ENCODE measurements at regions not wholly inside any gene's neighbourhood (a gene's known extent, or its start where the extent isn't known, plus 50 kb on each side); places are given as distances from the start of the nearest gene placed in this dataset.
"Not testable (repeated sequence)": the region's sequence is repeated elsewhere in the genome, so short reads cannot be mapped to it uniquely, and the experiment has no call there.

DNA sequence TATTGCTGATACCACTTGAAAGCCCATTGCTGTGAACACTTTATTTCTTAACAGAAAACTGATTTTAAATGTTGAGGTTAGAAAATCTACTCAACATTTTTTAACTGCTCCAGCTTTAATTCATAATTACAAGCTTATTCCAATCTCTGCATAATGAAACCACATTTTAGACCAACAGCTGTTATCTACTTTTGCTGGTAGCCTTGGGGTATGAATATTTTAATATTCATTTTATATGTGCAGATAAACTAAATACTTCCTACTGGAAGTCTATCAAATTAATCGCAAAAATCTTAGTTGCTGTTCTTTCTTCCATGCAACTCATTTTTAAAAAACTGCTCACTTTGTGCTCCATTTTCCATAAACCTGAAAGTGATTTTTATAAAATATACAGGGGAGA, 189.3 kb upstream of the SLC35B3 start:
- DNase-seq: no peak

- DNase-seq: no peak
These were observed 188.1 kb upstream of the SLC35B3 start for GRCh38 chr6:8623441-8623840.

DNA sequence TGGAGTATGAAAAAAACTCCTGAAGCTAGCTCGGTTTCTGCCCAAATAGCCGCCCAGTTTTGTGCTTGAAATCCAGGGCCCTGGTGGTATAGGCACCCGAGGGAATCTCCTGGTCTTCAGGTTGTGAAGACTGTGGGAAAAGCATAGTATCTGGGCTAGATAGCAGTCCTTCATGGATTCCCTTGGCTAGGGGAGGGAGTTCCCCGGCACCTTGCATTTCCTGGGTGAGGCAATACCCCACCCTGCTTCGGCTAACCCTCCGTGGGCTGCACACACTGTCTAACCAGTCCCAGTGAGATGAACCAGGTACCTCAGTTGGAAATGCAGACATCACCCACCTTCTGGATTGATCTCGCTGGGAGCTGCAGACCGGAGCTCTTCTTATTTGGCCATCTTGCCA, 184.5 kb upstream of the SLC35B3 start:
- no peak for DNase-seq

- not testable (repeated sequence) for DNase-seq
These were observed 184.1 kb upstream of the SLC35B3 start for GRCh38 chr6:8619408-8619807.

DNA sequence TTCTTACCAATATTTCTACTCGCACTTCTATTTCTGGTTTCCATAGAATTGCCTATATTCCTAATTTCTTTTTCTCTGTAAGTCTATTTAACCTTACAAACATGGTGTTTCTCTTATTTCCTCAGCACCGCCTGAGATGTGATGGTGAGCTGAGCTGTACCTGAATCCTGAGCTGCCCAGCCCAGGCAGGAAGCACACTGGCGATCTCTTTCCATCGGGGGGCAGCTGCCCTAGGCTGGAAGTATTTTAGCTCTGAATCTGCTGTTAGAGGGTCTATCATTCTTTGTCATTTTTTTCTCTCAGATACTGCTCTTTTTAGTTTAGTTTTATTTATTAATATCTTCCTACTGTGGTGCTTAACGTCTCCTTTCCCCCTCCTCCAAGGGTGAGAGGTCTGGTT, 173.4 kb upstream of the SLC35B3 start:
- DNase-seq: no peak

DNA sequence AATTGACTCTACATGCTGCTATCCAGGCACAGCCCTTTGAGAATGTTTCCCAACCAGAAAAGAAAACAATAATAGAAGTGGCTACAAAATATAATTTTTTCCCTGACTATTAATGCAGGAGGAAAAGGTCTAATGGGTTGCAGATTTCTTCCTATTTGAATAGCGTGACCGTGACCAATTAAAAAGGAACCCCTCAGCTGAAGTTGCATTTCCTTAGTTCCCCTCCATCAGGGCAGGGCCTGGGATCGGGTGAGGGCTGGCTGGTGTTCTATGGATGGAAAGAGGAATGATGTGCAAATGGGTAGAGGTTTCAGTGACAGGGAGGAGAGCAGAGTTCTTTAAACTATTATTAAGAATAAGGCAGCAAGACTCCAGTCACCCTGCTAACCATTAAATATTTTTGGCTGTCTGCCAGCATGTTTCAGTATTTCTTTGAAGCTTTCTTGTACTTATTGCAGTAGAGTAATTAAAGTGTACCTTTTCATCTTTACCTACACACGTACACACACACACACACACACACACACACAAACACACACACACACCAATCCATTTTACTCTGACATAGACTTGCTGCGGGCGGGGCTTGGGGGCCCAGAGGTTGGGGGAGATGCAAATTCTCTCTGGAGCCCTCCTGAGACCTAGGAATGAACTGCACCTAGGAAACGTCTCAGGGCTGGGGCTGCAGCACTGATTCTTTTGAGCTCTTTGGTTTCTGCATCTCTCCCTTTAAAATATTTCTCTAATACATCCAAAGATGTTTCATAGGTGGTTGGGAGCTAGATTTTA, 154.8 kb upstream of the SLC35B3 start:
- no peak for DNase-seq

DNA sequence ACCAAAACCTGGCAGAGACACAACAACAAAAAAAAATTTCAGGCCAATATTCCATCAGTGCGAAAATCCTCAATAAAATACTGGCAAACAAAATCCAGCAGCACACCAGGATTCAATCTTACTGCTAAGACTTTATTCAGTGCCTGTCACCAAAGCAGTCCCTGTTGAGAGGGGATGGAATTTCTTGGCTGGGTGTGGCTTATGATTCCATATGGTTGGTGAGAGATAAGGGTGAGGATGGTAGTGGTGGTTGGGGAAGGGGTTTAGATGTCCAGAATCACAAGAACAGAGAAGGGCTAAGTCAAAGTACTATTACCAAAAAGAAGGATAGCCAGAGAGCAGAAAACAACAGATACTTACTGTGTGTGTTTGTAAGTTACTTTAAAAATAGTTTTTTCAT, 152.8 kb upstream of the SLC35B3 start:
- DNase-seq: no peak

DNA sequence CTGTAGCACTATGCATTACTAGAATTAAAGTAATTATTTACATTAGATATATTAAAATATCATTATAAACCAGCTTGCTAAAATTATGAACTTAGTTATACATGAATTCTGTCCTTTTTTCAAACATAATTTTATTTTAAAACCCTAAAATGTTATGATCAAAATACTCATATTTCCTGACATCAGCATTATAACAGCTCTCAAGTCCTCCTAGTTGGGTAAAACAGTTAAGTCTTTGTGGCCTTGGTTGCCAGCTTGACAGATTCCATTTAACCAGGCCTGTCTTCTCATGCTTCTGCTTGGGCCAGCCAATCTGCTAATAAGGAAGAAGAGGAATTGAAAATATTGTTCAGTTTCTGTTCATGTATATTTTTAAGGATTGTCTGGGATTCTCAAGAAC, 147.9 kb upstream of the SLC35B3 start:
- no peak for DNase-seq

DNA sequence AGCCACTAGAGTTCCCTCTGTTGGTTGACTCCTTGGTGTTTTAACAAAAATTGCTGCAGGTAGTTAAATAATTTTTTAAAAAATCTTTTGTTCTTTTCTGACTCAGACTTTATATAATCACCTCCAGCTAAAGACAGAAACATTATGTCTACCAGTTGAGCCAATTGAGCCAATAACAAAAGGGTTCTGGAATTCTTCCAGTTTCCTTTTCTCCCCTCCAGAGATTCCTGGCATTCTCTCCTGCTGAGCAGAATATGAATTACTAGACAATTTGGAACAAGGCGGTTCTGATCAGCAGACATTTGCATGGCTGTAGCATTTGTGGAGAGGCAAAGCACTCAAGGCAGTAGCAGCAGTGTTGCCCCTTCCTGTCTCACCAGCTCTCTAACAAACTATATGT, 144.0 kb upstream of the SLC35B3 start:
- DNase-seq: no peak

DNA sequence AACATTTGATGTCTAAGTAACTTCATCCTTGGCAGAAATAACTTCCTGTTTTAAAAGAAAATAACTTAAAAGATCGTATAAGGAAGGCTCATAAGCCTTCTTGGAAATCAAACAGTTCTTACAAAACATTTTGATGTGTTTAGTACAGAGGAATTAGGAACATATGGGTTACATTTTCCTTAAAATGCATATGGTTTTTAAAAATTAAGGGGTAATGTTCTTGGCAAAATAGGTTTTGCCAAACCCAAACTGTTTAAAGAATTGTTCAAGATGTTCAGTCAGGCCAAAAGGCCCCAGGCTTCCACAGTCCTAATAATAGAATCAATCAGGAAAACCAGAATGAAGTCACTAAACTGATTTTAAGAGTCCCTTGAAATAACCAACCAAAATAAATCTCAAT, 142.7 kb upstream of the SLC35B3 start:
- DNase-seq: no peak

- no peak for DNase-seq
These were observed 139.6 kb upstream of the SLC35B3 start for GRCh38 chr6:8574749-8575468.

GRCh38 chr6:8574311-8574710, 139.0 kb upstream of the SLC35B3 start:
- DNase-seq: no peak

DNA sequence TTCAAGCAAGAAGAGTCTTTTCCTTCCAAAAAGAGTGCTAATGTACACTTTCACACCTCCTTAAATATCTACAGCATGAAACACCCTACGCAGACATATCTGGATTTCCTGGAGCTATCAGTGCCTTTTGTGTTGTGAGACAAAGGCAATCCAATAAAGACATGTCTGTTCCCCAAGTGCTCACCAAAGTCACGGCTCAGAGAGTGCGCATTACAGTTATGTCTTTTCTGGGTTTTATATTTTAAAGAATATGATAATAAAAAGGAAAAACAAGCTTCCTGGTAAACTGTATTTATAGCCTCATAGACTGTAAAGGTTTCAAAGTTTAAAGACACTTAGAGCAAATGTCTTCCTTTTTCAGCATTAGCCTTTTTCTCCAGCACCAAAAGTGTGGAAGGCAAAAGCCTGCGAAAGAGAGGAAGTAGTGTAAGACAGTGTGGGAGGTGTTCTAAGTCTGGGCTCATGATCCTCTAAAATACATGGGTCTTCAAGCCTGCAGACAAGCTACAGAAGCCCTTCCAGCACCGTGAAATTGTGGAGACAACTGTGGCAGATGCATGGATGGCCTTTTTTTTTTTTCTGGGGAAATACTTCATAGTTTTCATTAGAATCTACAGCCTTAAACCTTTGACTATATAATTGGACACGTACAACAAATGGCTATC, 135.0 kb upstream of the SLC35B3 start:
- DNase-seq: no peak

DNA sequence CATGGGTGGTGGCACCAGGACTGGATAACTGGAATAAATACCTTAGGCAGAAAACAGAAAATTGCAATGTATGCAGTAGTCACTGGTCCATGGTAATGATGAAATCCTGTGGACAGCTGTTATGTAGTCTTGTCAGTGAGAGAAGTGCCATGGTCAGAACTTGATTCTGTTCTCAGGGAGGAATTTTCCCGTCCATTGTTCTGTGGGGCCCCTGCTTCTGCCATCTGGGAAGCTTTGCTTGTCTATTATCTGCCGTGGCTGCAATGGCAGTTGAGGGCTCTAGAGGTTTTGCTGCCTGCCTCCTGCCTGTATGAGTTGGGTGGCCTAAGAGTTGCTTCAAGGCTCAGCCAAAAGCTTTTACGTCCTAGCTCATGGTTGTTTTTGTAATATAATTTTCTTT, 126.8 kb upstream of the SLC35B3 start:
- no peak for DNase-seq

- DNase-seq: no peak
These were observed 123.6 kb upstream of the SLC35B3 start for GRCh38 chr6:8558953-8559352.

DNA sequence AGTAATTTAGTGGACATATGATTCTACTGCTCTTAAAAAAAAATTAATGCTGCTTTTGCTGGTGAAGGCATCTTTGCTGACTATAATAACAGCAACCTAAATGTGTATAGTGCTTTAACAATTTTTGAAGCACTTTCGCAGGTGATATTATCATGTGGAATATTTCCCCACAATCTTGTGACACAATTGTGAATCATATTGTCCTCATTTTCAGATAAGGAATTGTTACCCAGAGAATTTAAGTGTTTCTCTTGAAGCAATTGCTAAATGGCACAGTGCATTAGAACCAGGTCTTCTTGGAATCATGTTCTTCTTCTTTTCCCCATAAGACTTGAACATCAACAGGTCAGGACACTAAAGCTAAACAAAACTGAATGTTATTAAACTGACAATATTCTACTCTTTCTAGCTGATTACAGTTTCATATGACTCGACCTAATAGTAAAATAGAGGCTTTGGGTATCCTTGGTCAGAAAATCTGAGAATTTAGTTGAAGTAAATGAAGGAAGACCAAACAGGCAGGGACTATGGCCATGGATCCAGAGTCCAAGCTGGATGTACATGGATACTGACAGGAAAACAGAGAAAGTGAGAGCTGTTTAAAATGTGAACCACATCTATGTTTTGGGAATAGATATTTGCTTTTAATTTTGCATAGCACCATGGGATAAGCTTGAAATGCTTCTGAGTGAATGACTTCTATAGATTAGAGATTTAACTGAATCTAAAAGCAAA, 121.8 kb upstream of the SLC35B3 start:
- DNase-seq: no peak

DNA sequence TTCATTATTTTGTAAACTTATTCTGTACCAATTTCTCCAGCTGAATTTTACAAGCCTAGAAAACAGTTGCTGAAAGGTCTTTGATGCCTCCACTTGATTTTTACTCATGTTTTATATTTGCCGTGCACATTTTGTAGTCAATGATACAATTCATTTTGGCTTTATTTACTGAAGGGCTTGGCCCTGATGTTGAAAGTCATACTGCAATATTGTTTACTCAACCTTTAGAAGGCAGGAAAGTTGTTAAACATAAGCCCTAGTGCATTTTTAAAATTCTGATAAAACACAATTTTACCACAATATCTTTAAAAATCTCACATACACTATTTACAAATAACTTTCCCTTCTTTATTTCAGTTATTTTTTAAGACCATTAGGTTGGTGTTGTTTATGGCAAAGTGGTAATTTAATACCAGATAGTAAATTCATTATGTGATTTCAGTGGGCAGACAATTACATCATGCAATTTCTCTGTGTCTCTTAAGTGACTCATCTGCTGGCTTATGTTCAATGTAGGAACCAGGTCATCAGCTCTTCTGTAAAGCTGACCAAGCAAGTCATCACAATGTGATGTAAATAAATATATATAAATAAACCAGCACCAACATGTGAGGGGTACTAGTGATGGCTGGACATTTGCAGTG, 121.1 kb upstream of the SLC35B3 start:
- peak; percentile 38 for DNase-seq

DNA sequence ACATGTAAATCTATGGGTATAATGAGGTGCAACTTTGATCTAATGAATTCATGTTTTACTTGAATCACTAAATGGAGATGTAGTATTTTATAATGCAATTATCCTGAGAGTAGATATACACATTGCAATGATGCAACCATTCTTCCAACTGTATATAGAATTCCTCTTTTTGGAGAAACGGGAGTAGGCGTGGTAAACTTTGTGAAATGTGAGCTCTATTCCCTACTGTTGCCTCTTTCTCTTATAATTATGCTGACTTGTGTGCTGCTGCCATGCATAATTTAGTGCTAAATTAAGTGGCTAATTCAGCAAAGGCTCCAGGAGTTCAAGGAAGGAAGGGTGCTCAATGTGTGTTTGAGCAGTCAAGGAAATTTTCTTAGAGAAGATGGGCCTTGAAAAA, 116.6 kb upstream of the SLC35B3 start:
- DNase-seq: no peak

GRCh38 chr6:8551386-8551785, 116.0 kb upstream of the SLC35B3 start:
- no peak for DNase-seq

- no peak for DNase-seq
These were observed 113.9 kb upstream of the SLC35B3 start for GRCh38 chr6:8549074-8549790.

DNA sequence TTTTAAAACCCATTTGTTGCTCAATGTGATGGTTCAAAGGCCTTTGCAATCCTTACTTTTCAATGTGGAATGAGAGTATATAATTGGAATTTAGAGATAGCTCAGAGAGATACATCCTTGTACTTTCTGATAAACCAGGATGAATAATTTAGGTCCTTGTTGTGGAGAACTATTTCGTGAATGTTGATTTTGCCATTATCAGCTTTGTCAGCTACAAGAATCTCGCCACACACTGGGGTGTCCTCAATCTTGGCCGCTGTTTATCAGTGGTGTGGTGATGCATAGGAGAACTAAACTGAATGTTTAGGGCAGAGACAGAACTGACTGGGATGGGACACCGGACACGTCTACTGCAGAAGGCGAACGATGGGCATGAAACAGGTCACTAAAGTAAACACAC, 111.2 kb upstream of the SLC35B3 start:
- DNase-seq: no peak

- DNase-seq: no peak
These were observed 110.0 kb upstream of the SLC35B3 start for GRCh38 chr6:8545336-8545735.
